ENCODE measurements at regions not wholly inside any gene's neighbourhood (a gene's known extent, or its start where the extent isn't known, plus 50 kb on each side); places are given as distances from the start of the nearest gene placed in this dataset.

GRCh38 chrY:19570999-19571398 lies 173.5 kb downstream of the KDM5D start:
- no peak for TF ChIP-seq CTCF (IDR thresholded peaks at IDR 0.05)
- TF ChIP-seq POLR2AphosphoS5 (IDR thresholded peaks at IDR 0.05; ENCODE audit: low read depth, low read length), result no peak
- TF ChIP-seq REST (IDR thresholded peaks at IDR 0.05; ENCODE audit: insufficient read depth in 1 of 2, low read depth in 2 of 2, low read length in 1 of 2), result no peak
- no peak for TF ChIP-seq SIN3A (IDR thresholded peaks at IDR 0.05; ENCODE audit: borderline replicate concordance, insufficient read depth, low read depth, low read length)
